C4-2B (cell line): ENCODE measurements at regions not wholly inside any gene's neighbourhood (a gene's known extent, or its start where the extent isn't known, plus 50 kb on each side); places are given as distances from the start of the nearest gene placed in this dataset.
"Not testable (repeated sequence)": the region's sequence is repeated elsewhere in the genome, so short reads cannot be mapped to it uniquely, and the experiment has no call there.

ENCODE experiments used
- CTCF ChIP-seq: fragments of 450-650 bp; conservative IDR thresholded peaks from 2 replicates; pipeline ENCODE4 v1.5.1; 2017; ENCODE audit warnings: mild to moderate bottlenecking
- ZFX ChIP-seq: fragments of 450-650 bp; IDR thresholded peaks from 2 replicates; pipeline ENCODE4 v1.6.1; 2017

GRCh38 chr14:105969026-105969425 lies 442.6 kb downstream of the TMEM121 start:
- not testable (repeated sequence) for TF ChIP-seq CTCF, ZFX
